ENCODE measurements at regions not wholly inside any gene's neighbourhood (a gene's known extent, or its start where the extent isn't known, plus 50 kb on each side); places are given as distances from the start of the nearest gene placed in this dataset.

DNA sequence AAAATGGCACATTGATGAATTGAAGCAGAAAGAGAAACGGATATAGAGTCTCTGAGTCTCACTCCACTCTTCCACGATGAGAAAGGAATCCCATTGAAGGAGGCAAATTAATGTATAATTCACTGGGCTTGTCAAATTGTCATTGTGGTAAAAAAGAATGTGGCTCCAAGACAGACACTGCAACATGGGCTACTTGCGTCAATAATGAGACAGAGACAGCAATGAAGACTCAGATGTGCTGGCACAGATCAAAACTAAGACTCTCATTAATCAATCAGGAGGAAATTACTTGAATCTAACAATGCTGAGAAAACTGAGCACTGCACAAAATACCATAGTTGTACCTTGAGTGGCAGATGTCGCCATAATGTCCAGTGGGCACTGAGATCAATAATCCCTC lies 1485.5 kb downstream of the TECRL start:
- Histone ChIP-seq H3K4me2 (ENCODE audit: low read length) (no peak overlapping the region), H3K36me3 (ENCODE audit: insufficient read depth, low read length) (no peaks in the 10 kb centered on the region), H3K9me3 (ENCODE audit: low read length) (no peaks in the 10 kb centered on the region), H3K27ac (ENCODE audit: low read depth, low read length, poor library complexity, severe bottlenecking) (no peak overlapping the region), H3K79me2 (ENCODE audit: insufficient read depth, low read depth, low read length) (no peaks in the 10 kb centered on the region), H3K4me3 (ENCODE audit: low read depth, low read length, poor library complexity, severe bottlenecking) (no peak overlapping the region), H2AFZ (ENCODE audit: low read length) (no peak overlapping the region), H4K20me1 (ENCODE audit: insufficient read depth, low read length) (no peaks in the 10 kb centered on the region), H3K4me1 (ENCODE audit: insufficient read depth, low read length, poor library complexity, severe bottlenecking) (no peaks in the 10 kb centered on the region), H3K9me2 (ENCODE audit: insufficient read depth, low read length) (no peaks in the 10 kb centered on the region)
- ChIA-PET POLR2A (no interaction called here), CTCF (ENCODE audit: unreplicated experiment) (no interaction called here)
- no peak for DNase-seq (ENCODE audit: low spot score)
- intact Hi-C loops (cut with micrococcal nuclease; ENCODE audit: unreplicated experiment), result no loop called here
- TF ChIP-seq, protein P1, sequence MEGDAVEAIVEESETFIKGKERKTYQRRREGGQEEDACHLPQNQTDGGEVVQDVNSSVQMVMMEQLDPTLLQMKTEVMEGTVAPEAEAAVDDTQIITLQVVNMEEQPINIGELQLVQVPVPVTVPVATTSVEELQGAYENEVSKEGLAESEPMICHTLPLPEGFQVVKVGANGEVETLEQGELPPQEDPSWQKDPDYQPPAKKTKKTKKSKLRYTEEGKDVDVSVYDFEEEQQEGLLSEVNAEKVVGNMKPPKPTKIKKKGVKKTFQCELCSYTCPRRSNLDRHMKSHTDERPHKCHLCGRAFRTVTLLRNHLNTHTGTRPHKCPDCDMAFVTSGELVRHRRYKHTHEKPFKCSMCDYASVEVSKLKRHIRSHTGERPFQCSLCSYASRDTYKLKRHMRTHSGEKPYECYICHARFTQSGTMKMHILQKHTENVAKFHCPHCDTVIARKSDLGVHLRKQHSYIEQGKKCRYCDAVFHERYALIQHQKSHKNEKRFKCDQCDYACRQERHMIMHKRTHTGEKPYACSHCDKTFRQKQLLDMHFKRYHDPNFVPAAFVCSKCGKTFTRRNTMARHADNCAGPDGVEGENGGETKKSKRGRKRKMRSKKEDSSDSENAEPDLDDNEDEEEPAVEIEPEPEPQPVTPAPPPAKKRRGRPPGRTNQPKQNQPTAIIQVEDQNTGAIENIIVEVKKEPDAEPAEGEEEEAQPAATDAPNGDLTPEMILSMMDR (conservative IDR thresholded peaks at IDR 0.05; ENCODE audit: low read length), result no peak
- no peak for TF ChIP-seq EZH2phosphoT487 (IDR thresholded peaks at IDR 0.05; ENCODE audit: borderline replicate concordance, low read depth, low read length)
- no TSS peak for BruUV-seq (replicated peaks)

DNA sequence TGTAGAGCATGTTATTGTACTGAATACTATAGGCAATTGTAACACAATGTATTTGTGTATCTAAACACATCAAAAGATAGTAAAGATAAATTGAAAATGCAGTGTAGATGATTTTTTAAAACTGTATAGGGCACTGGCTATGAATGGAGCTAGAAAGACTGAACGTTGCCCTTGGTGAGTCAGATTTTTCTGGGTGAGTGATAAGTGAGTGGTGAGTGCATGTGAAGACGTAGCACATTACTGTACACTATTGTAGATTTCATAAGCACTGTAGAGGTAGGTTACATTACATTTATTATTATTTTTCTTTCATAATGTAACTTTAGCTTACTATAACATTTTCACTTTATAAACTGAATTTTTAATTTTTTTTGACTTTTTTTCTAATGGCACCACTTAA lies 1491.6 kb downstream of the TECRL start:
- TF ChIP-seq EZH2phosphoT487 (IDR thresholded peaks at IDR 0.05; ENCODE audit: borderline replicate concordance, low read depth, low read length), result no peak
- TF ChIP-seq, protein P1 (conservative IDR thresholded peaks at IDR 0.05; ENCODE audit: low read length), result no peak
- POLR2A ChIA-PET, result no interaction called here
- intact Hi-C loops (cut with micrococcal nuclease; ENCODE audit: unreplicated experiment), result no loop called here
- Histone ChIP-seq H3K27ac (ENCODE audit: low read depth, low read length, poor library complexity, severe bottlenecking) (no peak overlapping the region), H4K20me1 (ENCODE audit: insufficient read depth, low read length) (no peaks in the 10 kb centered on the region), H3K79me2 (ENCODE audit: insufficient read depth, low read depth, low read length) (no peaks in the 10 kb centered on the region), H3K4me1 (ENCODE audit: insufficient read depth, low read length, poor library complexity, severe bottlenecking) (no peaks in the 10 kb centered on the region), H3K4me2 (ENCODE audit: low read length) (no peak overlapping the region), H2AFZ (ENCODE audit: low read length) (no peak overlapping the region), H3K9me2 (ENCODE audit: insufficient read depth, low read length) (no peaks in the 10 kb centered on the region), H3K36me3 (ENCODE audit: insufficient read depth, low read length) (no peaks in the 10 kb centered on the region), H3K4me3 (ENCODE audit: low read depth, low read length, poor library complexity, severe bottlenecking) (no peak overlapping the region), H3K9me3 (ENCODE audit: low read length) (no peaks in the 10 kb centered on the region)
- DNase-seq (ENCODE audit: low spot score), result no peak
- no TSS peak for BruUV-seq (replicated peaks)
- CTCF ChIA-PET (ENCODE audit: unreplicated experiment), result no interaction called here

DNA sequence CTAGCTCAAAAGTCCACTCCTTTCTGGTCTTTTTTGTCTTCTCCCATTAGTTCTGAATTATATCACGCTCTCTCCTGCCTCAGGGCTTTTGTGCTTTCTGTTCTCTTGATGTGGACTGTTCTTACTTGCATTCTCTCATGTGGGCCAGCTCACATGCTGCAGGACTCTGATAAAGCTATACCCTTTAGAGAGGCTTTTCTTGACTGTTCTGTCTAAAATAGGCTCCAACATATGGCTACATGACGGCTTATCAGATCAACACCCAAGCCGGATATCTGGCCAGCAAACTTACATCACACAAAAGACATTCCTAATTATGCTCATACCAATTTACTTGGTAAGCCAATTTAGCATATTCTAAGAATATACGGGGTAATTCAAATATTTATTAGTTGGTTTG lies 1494.5 kb downstream of the TECRL start:
- H3K79me2 ChIP-seq (ENCODE audit: insufficient read depth, low read depth, low read length), result no peaks in the 10 kb centered on the region
- no peaks in the 10 kb centered on the region for H4K20me1 ChIP-seq (ENCODE audit: insufficient read depth, low read length)
- H2AFZ ChIP-seq (ENCODE audit: low read length), result no peak overlapping the region
- DNase-seq (ENCODE audit: low spot score), result no peak
- ChIA-PET POLR2A (interaction anchor here (0.6 kb wide), 1 partner anchor 15 kb away, joined by 4 read pairs; no protein-coding TSS in a partner anchor), CTCF (ENCODE audit: unreplicated experiment) (no interaction called here)
- TF ChIP-seq EZH2phosphoT487 (IDR thresholded peaks at IDR 0.05; ENCODE audit: borderline replicate concordance, low read depth, low read length), result no peak
- TF ChIP-seq, protein P1 (conservative IDR thresholded peaks at IDR 0.05; ENCODE audit: low read length), result no peak
- no peak overlapping the region for H3K27ac ChIP-seq (ENCODE audit: low read depth, low read length, poor library complexity, severe bottlenecking)
- H3K9me3 ChIP-seq (ENCODE audit: low read length), result no peaks in the 10 kb centered on the region
- no TSS peak for BruUV-seq (replicated peaks)
- intact Hi-C loops (cut with micrococcal nuclease; ENCODE audit: unreplicated experiment), result no loop called here
- H3K36me3 ChIP-seq (ENCODE audit: insufficient read depth, low read length), result no peaks in the 10 kb centered on the region
- H3K4me1 ChIP-seq (ENCODE audit: insufficient read depth, low read length, poor library complexity, severe bottlenecking), result no peaks in the 10 kb centered on the region
- no peak overlapping the region for H3K4me2 ChIP-seq (ENCODE audit: low read length)
- H3K9me2 ChIP-seq (ENCODE audit: insufficient read depth, low read length), result no peaks in the 10 kb centered on the region
- no peak overlapping the region for H3K4me3 ChIP-seq (ENCODE audit: low read depth, low read length, poor library complexity, severe bottlenecking)

Data from OCI-LY7 (cell line).